Left ventricle myocardium inferior (tissue), 1 donor: ENCODE measurements at regions not wholly inside any gene's neighbourhood (a gene's known extent, or its start where the extent isn't known, plus 50 kb on each side); places are given as distances from the start of the nearest gene placed in this dataset.
"Not testable (repeated sequence)": the region's sequence is repeated elsewhere in the genome, so short reads cannot be mapped to it uniquely, and the experiment has no call there.

Source experiments
- DNase-seq: peaks from one replicate; pipeline ENCODE4 v3.0.0-alpha.2; 2020
- H3K27ac ChIP-seq: fragments of 200-600 bp; replicated peaks from 2 replicates; pipeline ENCODE4 v1.8.0; 2021
- H3K27me3 ChIP-seq: fragments of 200-600 bp; 2 replicates; pipeline ENCODE4 v1.8.0; 2021; ENCODE audit warnings: low read depth
- H3K36me3 ChIP-seq: fragments of 200-600 bp; 2 replicates; pipeline ENCODE4 v1.8.0; 2021
- H3K4me1 ChIP-seq: fragments of 200-600 bp; 2 replicates; pipeline ENCODE4 v1.8.0; 2021
- H3K4me3 ChIP-seq: fragments of 200-600 bp; 2 replicates; pipeline ENCODE4 v1.8.0; 2021; ENCODE audit warnings: mild to moderate bottlenecking, moderate library complexity
- H3K9me3 ChIP-seq: fragments of 200-600 bp; replicated peaks from 2 replicates; pipeline ENCODE4 v1.8.0; 2021
- CTCF ChIP-seq: fragments of 200-600 bp; IDR thresholded peaks from 2 replicates; pipeline ENCODE4 v1.8.0; 2021; ENCODE audit warnings: antibody characterized with exemption, mild to moderate bottlenecking, borderline replicate concordance
- intact Hi-C: fragments of 100-400 bp; cut with micrococcal nuclease; formaldehyde crosslinking; loops from one replicate; pipeline ENCODE4 v1.11.0; 2022
- donor health status: DM: no; HTN: yes; CAD: no; lungs with severe emphysema.

- no peak for DNase-seq
- TF ChIP-seq CTCF: no peak
- no peaks in the 10 kb centered on the region for H3K36me3 ChIP-seq
Measured at GRCh38 chr18:70390371-70391090, 101.7 kb downstream of the SOCS6 start.

DNA sequence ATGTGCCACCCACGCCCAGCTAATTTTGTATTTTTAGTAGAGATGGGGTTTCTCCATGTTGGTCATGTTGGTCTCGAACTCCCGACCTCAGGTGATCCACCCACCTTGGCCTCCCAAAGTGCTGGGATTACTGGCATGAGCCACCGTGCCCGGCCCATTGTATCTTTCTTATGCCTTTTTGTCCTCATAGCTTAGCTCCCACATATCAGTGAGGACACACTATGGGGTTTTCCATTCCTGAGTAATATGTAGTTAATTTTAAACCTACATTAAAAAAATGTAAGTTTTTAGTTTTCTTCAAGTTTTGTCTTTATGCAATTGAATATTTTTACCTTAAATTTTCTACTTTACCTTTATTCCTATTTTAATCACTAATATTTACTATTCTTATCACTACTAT lies 100.2 kb downstream of the SOCS6 start:
- H3K4me1 ChIP-seq, H3K9me3 ChIP-seq, H3K27ac ChIP-seq, DNase-seq, H3K27me3 ChIP-seq, H3K36me3 ChIP-seq, H3K4me3 ChIP-seq, intact Hi-C loops: not testable (repeated sequence)

More at GRCh38 chr18:70390371-70391090, 101.7 kb downstream of the SOCS6 start:
- Histone ChIP-seq H3K4me1 (no peaks in the 10 kb centered on the region), H3K27ac (no peak overlapping the region), H3K4me3 (no peak overlapping the region), H3K27me3 (no peaks in the 10 kb centered on the region), H3K9me3 (no peaks in the 10 kb centered on the region)
- intact Hi-C loops: no loop called here

DNA sequence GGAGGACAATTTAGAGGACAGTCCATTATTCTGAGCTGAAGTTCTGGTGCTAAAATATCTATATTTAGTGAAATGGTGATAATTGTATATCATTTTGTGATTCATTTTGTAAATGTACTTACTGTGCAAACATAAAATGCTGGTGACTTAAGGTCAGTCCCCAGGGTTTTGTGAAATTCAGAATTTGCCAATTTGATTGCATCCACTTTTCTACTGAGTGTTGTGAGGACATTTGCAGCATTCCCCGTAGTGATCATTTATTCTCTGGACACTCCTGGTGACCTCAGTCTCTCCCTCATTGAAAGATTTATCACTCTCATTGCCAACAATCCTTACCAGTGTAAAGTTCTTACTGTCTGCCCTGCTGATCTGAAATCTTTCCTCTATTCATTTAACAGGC lies 98.2 kb downstream of the SOCS6 start:
- no peak overlapping the region for H3K27ac ChIP-seq
- H3K36me3 ChIP-seq: no peaks in the 10 kb centered on the region
- H3K4me1 ChIP-seq: no peaks in the 10 kb centered on the region
- no peak overlapping the region for H3K4me3 ChIP-seq
- TF ChIP-seq CTCF: no peak
- DNase-seq: no peak
- H3K9me3 ChIP-seq: no peaks in the 10 kb centered on the region
- intact Hi-C loops: no loop called here
- H3K27me3 ChIP-seq: no peaks in the 10 kb centered on the region

DNA sequence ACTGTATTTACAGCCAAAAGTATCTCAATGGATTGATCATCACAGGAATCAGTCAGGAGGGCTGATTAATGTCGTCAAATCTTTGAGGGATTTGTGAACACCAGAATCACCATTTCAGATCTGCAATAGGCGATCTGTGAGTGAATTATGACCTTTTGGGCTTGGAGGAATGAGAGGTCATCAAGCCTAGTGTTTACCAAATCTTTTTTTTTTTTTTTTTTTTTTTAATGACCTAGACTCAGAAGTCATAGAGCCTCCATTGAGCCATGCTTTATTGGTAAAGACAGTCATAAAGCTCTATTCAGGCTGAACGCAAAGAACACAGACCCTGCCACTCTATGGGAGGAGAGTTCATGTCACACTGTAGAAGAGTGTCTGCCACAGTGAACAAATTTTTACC lies 97.7 kb downstream of the SOCS6 start:
- Histone ChIP-seq H3K27me3 (no peaks in the 10 kb centered on the region), H3K9me3 (no peaks in the 10 kb centered on the region), H3K4me1 (no peaks in the 10 kb centered on the region), H3K27ac (no peak overlapping the region), H3K4me3 (no peak overlapping the region), H3K36me3 (no peaks in the 10 kb centered on the region)
- DNase-seq: no peak
- TF ChIP-seq CTCF: no peak
- intact Hi-C loops: no loop called here

DNA sequence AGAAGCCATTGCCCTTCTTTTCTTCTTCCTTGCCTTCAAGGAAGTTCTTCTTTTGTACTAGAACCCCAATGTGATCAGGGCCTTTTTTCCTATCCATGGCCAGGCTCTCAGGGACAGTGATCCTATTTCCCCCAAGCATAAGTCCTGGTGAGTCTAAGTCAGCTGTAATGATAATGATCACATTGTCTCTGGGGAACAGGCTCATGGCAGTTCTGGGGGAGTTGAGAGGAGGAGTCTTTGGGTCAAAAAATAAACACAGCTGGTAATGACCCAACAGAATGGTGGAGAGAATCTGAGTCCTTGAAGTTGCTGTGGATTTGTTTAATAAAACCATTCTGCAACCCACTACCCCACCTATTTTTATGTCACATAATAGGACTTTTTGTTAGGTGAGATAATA lies 96.6 kb downstream of the SOCS6 start:
- intact Hi-C loops: no loop called here
- no peaks in the 10 kb centered on the region for H3K36me3 ChIP-seq
- H3K4me3 ChIP-seq: no peak overlapping the region
- H3K4me1 ChIP-seq: no peaks in the 10 kb centered on the region
- H3K27ac ChIP-seq: no peak overlapping the region
- no peak for DNase-seq
- H3K27me3 ChIP-seq: no peaks in the 10 kb centered on the region
- TF ChIP-seq CTCF: no peak
- H3K9me3 ChIP-seq: no peaks in the 10 kb centered on the region

DNA sequence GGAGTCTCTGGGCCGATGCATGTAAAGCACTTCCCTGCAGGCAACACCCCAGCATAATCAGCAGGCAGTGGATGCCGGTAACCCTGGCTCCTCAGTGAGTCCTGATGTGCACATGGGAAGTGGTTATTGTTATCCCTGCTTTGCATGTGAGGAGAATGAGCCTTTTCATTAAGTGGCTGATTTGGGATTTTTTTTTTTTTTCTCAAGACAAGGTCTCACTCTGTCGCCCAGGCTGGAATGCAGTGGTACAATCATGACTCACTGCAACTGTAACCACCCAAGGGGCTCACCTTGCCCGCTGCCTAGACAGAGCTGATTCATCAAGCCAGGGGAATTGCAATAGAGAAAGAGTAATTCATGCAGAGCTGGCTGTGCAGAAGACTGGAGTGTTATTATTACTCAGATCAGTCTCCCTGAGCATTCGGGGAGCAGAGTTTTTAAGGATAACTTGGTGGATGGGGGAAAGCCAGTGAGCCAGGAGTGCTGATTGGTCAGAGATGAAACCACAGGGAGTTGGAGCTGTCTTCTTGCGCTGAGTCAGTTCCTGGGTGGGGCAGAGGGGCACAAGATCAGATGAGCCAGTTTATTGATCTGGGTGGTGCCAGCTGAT lies 95.4 kb downstream of the SOCS6 start:
- H3K27ac ChIP-seq: no peak overlapping the region
- H3K36me3 ChIP-seq: no peaks in the 10 kb centered on the region
- no peaks in the 10 kb centered on the region for H3K4me1 ChIP-seq
- DNase-seq: no peak
- H3K9me3 ChIP-seq: no peaks in the 10 kb centered on the region
- H3K4me3 ChIP-seq: no peak overlapping the region
- no peak for TF ChIP-seq CTCF
- intact Hi-C loops: no loop called here
- no peaks in the 10 kb centered on the region for H3K27me3 ChIP-seq
